Cardiac muscle cell (in vitro differentiated cells and primary cell): ENCODE measurements at regions not wholly inside any gene's neighbourhood (a gene's known extent, or its start where the extent isn't known, plus 50 kb on each side); places are given as distances from the start of the nearest gene placed in this dataset.

Experiments used
- DNase-seq, 2 donors: peaks; one replicate each; pipeline versions ENCODE4 v3.0.0 to v3.0.0-alpha.2; 2010 to 2017; ENCODE audit warnings: low read depth in 1 of 2, low spot score in 1 of 2
- H3K27ac ChIP-seq: fragments of 200-600 bp; sonication (generic); 2 replicates; pipeline ENCODE4 v1.5.1; 2016
- H3K27me3 ChIP-seq: fragments of 200-600 bp; sonication (generic); 2 replicates; pipeline ENCODE4 v1.6.0; 2016; ENCODE audit warnings: control low read depth
- H3K36me3 ChIP-seq: fragments of 200-600 bp; sonication (generic); 2 replicates; pipeline ENCODE4 v1.5.1; 2016; ENCODE audit warnings: control low read depth
- H3K4me1 ChIP-seq: fragments of 200-600 bp; sonication (generic); 2 replicates; pipeline ENCODE4 v1.8.1; 2017; ENCODE audit warnings: low read depth, mild to moderate bottlenecking, mixed run types
- H3K4me3 ChIP-seq: fragments of 200-600 bp; sonication (generic); 2 replicates; pipeline ENCODE4 v1.5.1; 2016; ENCODE audit warnings: mild to moderate bottlenecking
- H3K9me3 ChIP-seq: fragments of 200-600 bp; sonication (generic); 2 replicates; pipeline ENCODE4 v1.5.1; 2017; ENCODE audit warnings: low read depth, mild to moderate bottlenecking, control low read depth
- CTCF ChIP-seq: IDR thresholded peaks from 2 replicates; pipeline ENCODE4 v1.5.1; 2012; ENCODE audit warnings: low read depth, mild to moderate bottlenecking, low read length

GRCh38 chr3:70774641-70775040 lies 462.2 kb upstream of the MDFIC2 start:
- TF ChIP-seq CTCF: no peak
- Histone ChIP-seq H3K27me3 (no peaks in the 10 kb centered on the region), H3K9me3 (no peaks in the 10 kb centered on the region), H3K4me3 (no peak overlapping the region), H3K36me3 (no peaks in the 10 kb centered on the region), H3K27ac (no peak overlapping the region), H3K4me1 (no peaks in the 10 kb centered on the region)
- no peak for DNase-seq

GRCh38 chr3:70771426-70772147 lies 459.1 kb upstream of the MDFIC2 start:
- no peak for DNase-seq
- Histone ChIP-seq H3K9me3 (no peaks in the 10 kb centered on the region), H3K27me3 (no peaks in the 10 kb centered on the region), H3K36me3 (no peaks in the 10 kb centered on the region), H3K4me3 (no peak overlapping the region), H3K4me1 (no peaks in the 10 kb centered on the region), H3K27ac (no peak overlapping the region)
- TF ChIP-seq CTCF: no peak

GRCh38 chr3:70770650-70771049 lies 458.2 kb upstream of the MDFIC2 start:
- Histone ChIP-seq H3K4me3 (no peak overlapping the region), H3K27me3 (no peaks in the 10 kb centered on the region), H3K9me3 (no peaks in the 10 kb centered on the region), H3K27ac (no peak overlapping the region), H3K4me1 (no peaks in the 10 kb centered on the region), H3K36me3 (no peaks in the 10 kb centered on the region)
- no peak for TF ChIP-seq CTCF
- DNase-seq: no peak

- Histone ChIP-seq H3K36me3 (no peaks in the 10 kb centered on the region), H3K4me1 (no peaks in the 10 kb centered on the region), H3K9me3 (no peaks in the 10 kb centered on the region), H3K27ac (no peak overlapping the region), H3K4me3 (no peak overlapping the region), H3K27me3 (no peaks in the 10 kb centered on the region)
- DNase-seq: no peak
- no peak for TF ChIP-seq CTCF
Observed at GRCh38 chr3:70766301-70766700, 453.9 kb upstream of the MDFIC2 start.

GRCh38 chr3:70763894-70764293 lies 451.5 kb upstream of the MDFIC2 start:
- no peak for TF ChIP-seq CTCF
- Histone ChIP-seq H3K27me3 (no peaks in the 10 kb centered on the region), H3K9me3 (no peaks in the 10 kb centered on the region), H3K4me1 (no peaks in the 10 kb centered on the region), H3K36me3 (no peaks in the 10 kb centered on the region), H3K27ac (no peak overlapping the region), H3K4me3 (no peak overlapping the region)
- no peak for DNase-seq
